ENCODE measurements at regions not wholly inside any gene's neighbourhood (a gene's known extent, or its start where the extent isn't known, plus 50 kb on each side); places are given as distances from the start of the nearest gene placed in this dataset.
"Not testable (repeated sequence)": the region's sequence is repeated elsewhere in the genome, so short reads cannot be mapped to it uniquely, and the experiment has no call there.

DNA sequence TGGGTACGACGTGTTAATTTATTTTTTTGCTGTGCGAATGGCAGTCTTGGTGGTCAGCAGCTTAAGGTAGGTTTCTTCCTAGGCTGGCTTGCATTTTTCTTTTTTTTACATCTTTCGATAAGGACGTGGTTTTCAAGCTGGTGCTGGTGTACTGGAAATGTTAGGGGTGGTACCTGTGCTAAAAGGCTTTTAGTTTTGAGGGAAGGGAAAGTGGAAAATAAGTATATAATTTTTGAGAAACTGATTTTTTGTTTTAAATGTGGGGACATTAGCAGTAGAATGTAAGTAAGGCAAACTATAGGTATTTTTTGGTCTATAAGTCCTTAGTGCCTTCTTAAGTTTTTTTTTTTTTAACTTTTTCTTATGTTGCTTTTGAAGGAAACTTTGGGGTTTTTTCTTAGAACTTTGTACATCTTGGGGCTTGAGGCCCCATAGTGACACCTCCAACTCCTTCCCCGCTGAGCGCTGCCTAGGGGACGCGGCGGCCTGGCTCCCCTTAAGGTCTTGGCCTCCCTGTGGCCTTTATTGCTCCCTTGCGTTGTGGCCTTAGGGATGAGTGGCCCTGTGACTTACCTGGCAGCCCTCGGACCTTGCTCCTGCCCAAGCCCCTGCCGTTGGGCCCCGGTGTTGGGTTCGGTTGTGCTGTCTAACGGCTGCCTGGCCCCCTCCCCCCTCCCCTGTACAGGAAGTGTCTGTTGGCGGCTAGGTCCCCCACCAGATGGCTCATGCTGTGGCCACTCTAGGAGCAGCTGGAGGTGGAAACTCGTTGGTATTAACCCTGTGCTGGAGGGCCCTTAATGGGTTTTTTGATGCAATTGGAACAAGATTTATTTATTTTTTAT is 88.0 kb upstream of the RPRML start:
- H3K4me3 ChIP-seq (ENCODE audit: low read depth, low read length): peak overlapping the region; percentile 84

DNA sequence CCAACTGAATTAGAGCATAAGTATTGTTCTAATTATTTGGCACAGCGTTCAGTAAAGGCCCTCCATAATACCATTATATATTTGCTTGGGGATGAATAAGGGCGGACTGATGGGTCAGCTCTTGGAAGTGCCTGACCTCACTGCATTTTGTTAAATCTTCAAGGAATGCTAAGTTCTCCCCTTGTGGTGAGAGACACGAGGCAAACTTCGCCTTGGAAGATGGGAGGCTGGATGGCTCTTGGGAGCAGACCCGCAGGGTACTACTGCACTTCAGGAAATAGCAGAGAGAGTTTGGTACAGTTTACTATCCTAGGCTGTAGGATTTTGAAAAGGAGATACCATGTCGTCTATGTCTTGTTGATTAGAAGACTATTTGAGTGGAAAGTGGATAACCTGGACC is 87.0 kb upstream of the RPRML start:
- no peak overlapping the region for H3K4me3 ChIP-seq (ENCODE audit: low read depth, low read length)

DNA sequence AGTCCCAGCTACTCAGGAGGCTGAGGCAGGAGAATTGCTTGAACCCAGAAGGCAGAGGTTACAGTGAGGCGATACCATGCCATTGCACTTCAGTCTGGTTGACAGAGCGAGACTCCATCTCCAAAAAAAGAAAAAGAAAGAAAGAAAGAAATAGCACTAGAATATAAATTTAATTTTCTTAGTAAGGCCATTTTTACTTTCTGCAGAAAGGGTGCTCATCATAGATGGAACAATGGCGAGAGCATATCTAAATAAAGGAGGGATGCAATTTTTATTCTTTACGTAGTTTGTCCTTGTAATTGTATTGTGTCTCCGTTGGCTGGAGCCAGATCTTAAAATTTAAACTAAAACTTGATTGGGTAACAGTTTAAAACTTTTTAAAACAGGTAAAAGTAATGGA is 85.6 kb upstream of the RPRML start:
- no peak overlapping the region for H3K4me3 ChIP-seq (ENCODE audit: low read depth, low read length)

DNA sequence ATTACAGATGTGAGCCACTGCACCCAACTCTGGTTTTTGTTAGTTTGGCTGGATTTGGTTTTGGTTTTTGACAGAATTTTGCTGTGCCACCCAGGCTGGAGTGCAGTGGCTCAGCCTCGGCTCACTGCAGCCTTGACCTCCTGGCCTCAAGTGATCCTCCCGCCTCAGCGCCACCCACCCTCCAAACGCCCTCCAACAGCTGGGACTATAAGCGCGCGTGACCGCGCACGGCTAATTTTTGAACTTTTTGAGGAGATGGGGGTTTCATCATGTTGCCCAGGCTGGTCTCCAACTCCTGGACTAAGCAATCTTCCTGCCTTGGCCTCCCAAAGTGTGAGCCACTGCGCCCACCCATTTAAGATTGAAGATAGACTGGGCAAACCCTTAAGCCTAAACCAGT is 84.4 kb upstream of the RPRML start:
- no peak overlapping the region for H3K4me3 ChIP-seq (ENCODE audit: low read depth, low read length)

DNA sequence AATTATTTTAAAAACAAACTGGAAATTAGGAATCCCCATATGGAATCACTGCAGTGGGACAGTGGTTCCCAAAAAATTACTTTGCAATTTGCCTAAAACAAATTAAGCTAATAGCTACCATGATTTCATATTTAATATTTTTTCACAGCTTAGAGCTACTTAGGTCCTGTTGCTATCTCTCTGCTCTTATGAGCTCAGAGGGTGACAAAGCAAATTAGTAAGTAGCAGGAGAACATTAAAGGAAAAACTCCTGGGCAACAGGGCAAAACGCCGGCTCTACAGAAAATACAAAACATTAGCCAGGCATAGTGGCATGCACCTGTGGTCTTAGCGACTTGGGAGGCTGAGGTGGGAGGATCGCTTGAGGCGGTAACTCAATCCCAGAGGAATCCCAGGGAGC is 83.8 kb upstream of the RPRML start:
- H3K4me3 ChIP-seq (ENCODE audit: low read depth, low read length): not testable (repeated sequence)

DNA sequence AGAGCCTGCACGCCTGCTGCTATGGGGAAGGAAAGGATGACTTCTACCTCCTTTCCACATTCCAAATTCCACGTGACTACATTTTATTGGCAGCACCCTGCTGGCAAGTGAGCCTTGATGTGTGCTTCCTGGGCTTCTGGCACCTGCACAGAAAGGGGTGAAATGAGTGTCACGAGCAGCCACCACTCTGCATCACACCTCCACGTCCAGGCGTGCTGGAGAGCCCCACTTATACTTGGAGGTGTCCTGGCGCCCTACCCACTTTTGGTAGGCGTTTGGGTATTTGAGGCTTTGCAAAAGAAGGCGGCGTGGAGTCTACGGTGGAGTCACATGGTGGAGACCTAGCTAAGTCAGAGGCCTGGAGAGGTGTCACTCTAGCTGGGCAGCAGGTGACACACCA is 81.0 kb upstream of the RPRML start:
- not testable (repeated sequence) for H3K4me3 ChIP-seq (ENCODE audit: low read depth, low read length)

DNA sequence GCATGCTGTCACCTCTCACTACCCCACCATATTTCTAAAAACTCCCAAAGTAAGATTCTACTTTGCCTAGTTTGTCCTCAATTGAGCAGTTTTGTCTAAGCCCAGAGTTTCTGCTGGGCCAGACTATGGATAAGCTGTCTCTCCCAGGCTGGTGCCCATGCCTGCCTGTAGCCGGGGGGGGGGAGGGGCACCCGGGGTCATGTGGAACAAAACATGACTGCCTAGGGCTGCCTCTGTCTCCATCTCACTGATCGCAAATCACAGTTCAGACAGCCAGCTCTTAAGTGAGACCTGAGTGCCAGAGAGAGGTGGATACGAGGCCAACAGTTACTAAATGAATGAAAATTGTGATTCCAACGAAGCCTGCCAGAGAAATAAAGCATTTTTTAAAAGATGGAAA is 78.8 kb upstream of the RPRML start:
- no peak overlapping the region for H3K4me3 ChIP-seq (ENCODE audit: low read depth, low read length)

DNA sequence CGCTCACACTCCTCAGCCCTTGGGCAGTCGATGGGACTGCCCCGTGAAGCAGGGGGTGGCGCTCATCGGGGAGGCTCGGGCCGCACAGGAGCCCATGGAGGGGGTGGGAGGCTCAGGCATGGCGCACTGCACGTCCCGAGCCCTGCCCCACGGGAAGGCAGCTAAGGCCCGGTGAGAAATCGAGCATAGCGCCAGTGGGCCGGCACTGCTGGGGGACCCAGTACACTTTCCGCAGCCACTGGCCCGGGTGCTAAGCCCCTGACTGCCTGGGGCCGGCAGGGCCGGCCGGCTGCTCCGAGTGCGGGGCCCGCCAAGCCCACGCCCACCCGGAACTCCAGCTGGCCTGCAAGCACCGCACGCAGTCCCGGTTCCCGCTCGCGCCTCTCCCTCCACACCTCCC is 78.2 kb upstream of the RPRML start:
- not testable (repeated sequence) for H3K4me3 ChIP-seq (ENCODE audit: low read depth, low read length)

DNA sequence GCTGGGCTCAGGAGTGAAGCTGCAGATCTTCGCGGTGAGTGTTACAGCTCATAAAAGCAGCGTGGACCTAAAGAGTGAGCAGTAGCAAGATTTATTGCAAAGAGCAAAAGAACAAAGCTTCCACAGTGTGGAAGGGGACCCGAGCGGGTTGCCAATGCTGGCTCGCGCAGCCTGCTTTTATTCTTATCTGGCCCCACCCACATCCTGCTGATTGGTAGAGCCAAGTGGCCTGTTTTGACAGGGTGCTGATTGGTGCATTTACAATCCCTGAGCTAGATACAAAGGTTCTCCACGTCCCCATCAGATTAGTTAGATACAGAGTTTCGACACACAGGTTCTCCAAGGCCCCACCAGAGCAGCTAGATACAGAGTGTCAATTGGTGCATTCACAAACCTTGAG is 77.6 kb upstream of the RPRML start:
- H3K4me3 ChIP-seq (ENCODE audit: low read depth, low read length): not testable (repeated sequence)

Measured in iPS-11a (cell line).